ENCODE measurements at regions not wholly inside any gene's neighbourhood (a gene's known extent, or its start where the extent isn't known, plus 50 kb on each side); places are given as distances from the start of the nearest gene placed in this dataset.
A peak's percentile ranks its signal among the peaks of the same experiment; 100 is the strongest.
"Not testable (repeated sequence)": the region's sequence is repeated elsewhere in the genome, so short reads cannot be mapped to it uniquely, and the experiment has no call there.

- peak; percentile 17 for DNase-seq (ENCODE audit: low read depth)
Observed at GRCh38 chr10:63919575-63920279, 398.5 kb downstream of the REEP3 start.

- no peak for DNase-seq (ENCODE audit: low read depth)
Observed at GRCh38 chr10:63920926-63921325, 399.7 kb downstream of the REEP3 start.

- no peak for DNase-seq (ENCODE audit: low read depth)
Observed at GRCh38 chr10:63921908-63922467, 400.8 kb downstream of the REEP3 start.

GRCh38 chr10:63922468-63923284 lies 401.5 kb downstream of the REEP3 start:
- DNase-seq (ENCODE audit: low read depth) = no peak

- DNase-seq (ENCODE audit: low read depth) = peak; percentile 9
Observed at GRCh38 chr10:63929831-63930467, 408.7 kb downstream of the REEP3 start.

- no peak for DNase-seq (ENCODE audit: low read depth)
Observed at GRCh38 chr10:63930584-63930983, 409.4 kb downstream of the REEP3 start.

- DNase-seq (ENCODE audit: low read depth) = peak; percentile 11
Observed at GRCh38 chr10:63935705-63936104, 414.5 kb downstream of the REEP3 start.

GRCh38 chr10:63940277-63940922 lies 419.2 kb downstream of the REEP3 start:
- no peak for DNase-seq (ENCODE audit: low read depth)

- no peak for DNase-seq (ENCODE audit: low read depth)
Observed at GRCh38 chr10:63964406-63964805, 443.2 kb downstream of the REEP3 start.

- DNase-seq (ENCODE audit: low read depth) = no peak
Observed at GRCh38 chr10:63965846-63966245, 444.6 kb downstream of the REEP3 start.

GRCh38 chr10:63972949-63973827 lies 452.0 kb downstream of the REEP3 start:
- no peak for DNase-seq (ENCODE audit: low read depth)

- peak; percentile 19 for DNase-seq (ENCODE audit: low read depth)
Observed at GRCh38 chr10:63976538-63976937, 455.3 kb downstream of the REEP3 start.

GRCh38 chr10:63977329-63977923 lies 456.2 kb downstream of the REEP3 start:
- DNase-seq (ENCODE audit: low read depth) = peak; percentile 43

GRCh38 chr10:63980870-63981269 lies 459.7 kb downstream of the REEP3 start:
- DNase-seq (ENCODE audit: low read depth) = not testable (repeated sequence)

- not testable (repeated sequence) for DNase-seq (ENCODE audit: low read depth)
Observed at GRCh38 chr10:63984061-63984460, 462.9 kb downstream of the REEP3 start.

GRCh38 chr10:63986536-63986935 lies 465.3 kb downstream of the REEP3 start:
- DNase-seq (ENCODE audit: low read depth) = no peak

GRCh38 chr10:63987212-63987611 lies 466.0 kb downstream of the REEP3 start:
- DNase-seq (ENCODE audit: low read depth) = no peak

- no peak for DNase-seq (ENCODE audit: low read depth)
Observed at GRCh38 chr10:63994371-63994770, 473.2 kb downstream of the REEP3 start.

GRCh38 chr10:64007157-64007556 lies 486.0 kb downstream of the REEP3 start:
- DNase-seq (ENCODE audit: low read depth) = no peak

GRCh38 chr10:64010711-64011110 lies 489.5 kb downstream of the REEP3 start:
- no peak for DNase-seq (ENCODE audit: low read depth)

Data from LHCN-M2 (cell line).